H1 (cell line): ENCODE measurements at regions not wholly inside any gene's neighbourhood (a gene's known extent, or its start where the extent isn't known, plus 50 kb on each side); places are given as distances from the start of the nearest gene placed in this dataset.
"Not testable (repeated sequence)": the region's sequence is repeated elsewhere in the genome, so short reads cannot be mapped to it uniquely, and the experiment has no call there.

ENCODE experiments used
- CTCF ChIA-PET: fragments of 300-600 bp; sonication (Branson Sonifier 250); formaldehyde crosslinking; loops from one replicate; lab custom pipeline; 2021; ENCODE audit not compliant: partially characterized antibody; lab: Charles Lee
- POLR2A ChIA-PET: fragments of 300-600 bp; sonication (Branson Sonifier 250); formaldehyde crosslinking; loops from one replicate; lab custom pipeline; 2021; ENCODE audit warnings: inconsistent platforms; ENCODE audit not compliant: partially characterized antibody; lab: Charles Lee
- DNase-seq, 2 experiments: peaks; one replicate each; pipeline versions ENCODE4 v3.0.0 to v3.0.0-alpha.2; 2010 to 2022; ENCODE audit warnings: low spot score in 2 of 2, low read depth in 1 of 2, mixed read lengths in 1 of 2
- FAIRE-seq: peaks from 2 replicates; lab custom pipeline; 2011; peaks lifted over from hg19 to GRCh38; lab: Jason Lieb, UNC
- H2AFZ ChIP-seq: 2 replicates; pipeline ENCODE4 v1.8.1; 2012; ENCODE audit warnings: low read length, inconsistent platforms
- H2AK5ac ChIP-seq: 2 replicates; pipeline ENCODE4 v1.6.1; 2013; ENCODE audit warnings: low read depth, low read length
- H2BK120ac ChIP-seq: replicated peaks from 2 replicates; pipeline ENCODE3; 2013; ENCODE audit warnings: low read depth, low read length, inconsistent platforms
- H2BK12ac ChIP-seq: 2 replicates; pipeline ENCODE4 v1.6.1; 2013; ENCODE audit warnings: low read depth, low read length
- H2BK15ac ChIP-seq: 2 replicates; pipeline ENCODE4 v1.6.1; 2013; ENCODE audit warnings: low read length
- H2BK20ac ChIP-seq: 2 replicates; pipeline ENCODE4 v1.6.1; 2013; ENCODE audit warnings: low read length
- H2BK5ac ChIP-seq: 2 replicates; pipeline ENCODE4 v1.6.1; 2013; ENCODE audit warnings: low read depth, low read length
- H3K14ac ChIP-seq: 2 replicates; pipeline ENCODE4 v1.6.1; 2013; ENCODE audit warnings: inconsistent platforms; ENCODE audit not compliant: insufficient read length
- H3K18ac ChIP-seq: 2 replicates; pipeline ENCODE4 v1.6.1; 2013; ENCODE audit warnings: low read length; ENCODE audit errors: extremely low read depth
- H3K23ac ChIP-seq: 2 replicates; pipeline ENCODE4 v1.6.1; 2013; ENCODE audit warnings: inconsistent platforms; ENCODE audit not compliant: insufficient read length
- H3K23me2 ChIP-seq: 2 replicates; pipeline ENCODE4 v1.6.1; 2013; ENCODE audit warnings: low read depth, low read length
- H3K27ac ChIP-seq: 2 replicates; pipeline ENCODE4 v1.6.1; 2011; ENCODE audit warnings: low read depth, low read length, inconsistent platforms
- H3K27me3 ChIP-seq, 4 experiments: replicated peaks in 1 of 4; 1 replicate in 1 of 4; 2 replicates in 3 of 4; pipeline versions ENCODE4 v1.6.1 to v1.8.1; 2011 to 2013; ENCODE audit warnings: low read length in 3 of 4, mild to moderate bottlenecking in 3 of 4, inconsistent platforms in 2 of 4, mixed read lengths in 2 of 4, moderate library complexity in 1 of 4; ENCODE audit not compliant: control insufficient read depth in 3 of 4, insufficient read depth in 3 of 4; ENCODE audit errors: extremely low read depth in 1 of 4
- H3K36me3 ChIP-seq, 4 experiments: 2 replicates each; pipeline versions ENCODE4 v1.6.1 to v1.8.1; 2011 to 2013; ENCODE audit warnings: mild to moderate bottlenecking in 4 of 4, low read length in 3 of 4, moderate library complexity in 2 of 4, control low read depth in 1 of 4, inconsistent platforms in 1 of 4; ENCODE audit not compliant: insufficient read depth in 4 of 4, control insufficient read depth in 2 of 4
- H3K4ac ChIP-seq: replicated peaks from 2 replicates; pipeline ENCODE3; 2013; ENCODE audit warnings: low read length, low read depth, mixed read lengths, inconsistent platforms; ENCODE audit not compliant: insufficient read length
- H3K4me1 ChIP-seq, 4 experiments: replicated peaks in 1 of 4; 1 replicate in 1 of 4; 2 replicates in 3 of 4; pipeline versions ENCODE4 v1.6.1 to v1.8.1; 2011 to 2013; ENCODE audit warnings: low read length in 3 of 4, inconsistent platforms in 2 of 4, mixed read lengths in 1 of 4; ENCODE audit not compliant: insufficient read depth in 4 of 4, control insufficient read depth in 3 of 4
- H3K4me2 ChIP-seq, 2 experiments: 2 replicates each; pipeline versions ENCODE4 v1.6.1 to v1.8.1; 2011 to 2013; ENCODE audit warnings: low read depth in 2 of 2, low read length in 2 of 2, control low read depth in 1 of 2, inconsistent platforms in 1 of 2, mild to moderate bottlenecking in 1 of 2; ENCODE audit not compliant: insufficient read depth in 1 of 2
- H3K4me3 ChIP-seq, 4 experiments: fragments of 200-600, 300-600 bp in 1 of 4; sonication (generic), shearing (Covaris generic), sonication (Bioruptor Twin) in 1 of 4; 2 replicates each; pipeline versions ENCODE4 v1.5.1 to v1.8.1; 2011 to 2016; ENCODE audit warnings: low read length in 4 of 4, low read depth in 3 of 4, control low read depth in 2 of 4, inconsistent platforms in 2 of 4, mild to moderate bottlenecking in 2 of 4, mixed read lengths in 1 of 4, moderate library complexity in 1 of 4; ENCODE audit not compliant: insufficient read depth in 2 of 4; ENCODE audit errors: extremely low read depth in 1 of 4
- H3K56ac ChIP-seq: replicated peaks from 2 replicates; pipeline ENCODE3; 2013; ENCODE audit warnings: low read depth, mild to moderate bottlenecking, mixed read lengths, low read length, inconsistent platforms; ENCODE audit not compliant: insufficient read length
- H3K79me1 ChIP-seq: 2 replicates; pipeline ENCODE4 v1.6.1; 2013; ENCODE audit warnings: low read depth, low read length, control low read depth
- H3K79me2 ChIP-seq, 2 experiments: 2 replicates each; pipeline versions ENCODE4 v1.6.1 to v1.8.1; 2012 to 2013; ENCODE audit warnings: low read length in 2 of 2, mild to moderate bottlenecking in 2 of 2, inconsistent platforms in 1 of 2; ENCODE audit not compliant: insufficient read depth in 2 of 2, control insufficient read depth in 1 of 2
- H3K9ac ChIP-seq, 4 experiments: replicated peaks in 1 of 4; 1 replicate in 1 of 4; 2 replicates in 3 of 4; pipeline versions ENCODE4 v1.6.1 to v1.8.1; 2011 to 2013; ENCODE audit warnings: low read depth in 3 of 4, low read length in 3 of 4, control low read depth in 2 of 4, mild to moderate bottlenecking in 2 of 4, moderate library complexity in 2 of 4, inconsistent platforms in 1 of 4; ENCODE audit errors: extremely low read depth in 1 of 4
- H3K9me3 ChIP-seq, 2 experiments: 2 replicates each; pipeline versions ENCODE4 v1.6.1 to v1.8.1; 2012 to 2013; ENCODE audit warnings: mild to moderate bottlenecking in 2 of 2, moderate library complexity in 2 of 2, control low read depth in 1 of 2, inconsistent platforms in 1 of 2, low read depth in 1 of 2, low read length in 1 of 2, mixed read lengths in 1 of 2; ENCODE audit not compliant: insufficient read depth in 2 of 2
- H4K20me1 ChIP-seq, 2 experiments: replicated peaks in 1 of 2; 2 replicates each; pipeline versions ENCODE3 to v1.8.1; 2011 to 2013; ENCODE audit warnings: inconsistent platforms in 2 of 2, low read length in 2 of 2, mild to moderate bottlenecking in 1 of 2; ENCODE audit not compliant: insufficient read depth in 2 of 2, control insufficient read depth in 1 of 2
- H4K5ac ChIP-seq: 2 replicates; pipeline ENCODE4 v1.6.1; 2013; ENCODE audit warnings: low read length, low read depth, mixed read lengths, inconsistent platforms; ENCODE audit not compliant: insufficient read length
- H4K8ac ChIP-seq: 2 replicates; pipeline ENCODE4 v1.8.0; 2013; ENCODE audit warnings: mild to moderate bottlenecking, moderate library complexity, low read length, inconsistent platforms; ENCODE audit not compliant: insufficient read depth; ENCODE audit errors: extremely low read depth
- H4K91ac ChIP-seq: replicated peaks from 2 replicates; pipeline ENCODE3; 2013; ENCODE audit warnings: low read length, mixed read lengths, inconsistent platforms; ENCODE audit not compliant: insufficient read length
- ASH2L ChIP-seq: fragments of 200-600, 300-600 bp; sonication (generic); IDR thresholded peaks from one replicate; pipeline ENCODE4 v1.7.1; 2017; ENCODE audit warnings: low read length
- BCL11A ChIP-seq, 2 experiments: IDR thresholded peaks; one replicate each; pipeline ENCODE4 v1.6.1; 2011; ENCODE audit warnings: low read depth in 2 of 2, low read length in 2 of 2, mild to moderate bottlenecking in 2 of 2
- HDAC2 ChIP-seq, 2 experiments: fragments of 300-600 bp in 1 of 2; sonication (generic) in 1 of 2; IDR thresholded peaks; 2 replicates each; pipeline ENCODE4 v1.6.1; 2011 to 2012; ENCODE audit warnings: low read depth in 2 of 2, low read length in 2 of 2, mild to moderate bottlenecking in 2 of 2, moderate library complexity in 2 of 2, borderline replicate concordance in 1 of 2, inconsistent platforms in 1 of 2
- SP2 ChIP-seq: IDR thresholded peaks from 2 replicates; pipeline ENCODE4 v1.6.1; 2012; ENCODE audit warnings: mild to moderate bottlenecking, low read length, inconsistent platforms
- TEAD4 ChIP-seq: IDR thresholded peaks from 2 replicates; pipeline ENCODE4 v1.6.1; 2012; ENCODE audit warnings: low read depth, low read length, inconsistent platforms, mixed read lengths
- WGBS, 2 experiments: shearing (Covaris generic) in 1 of 2; methylation state at CpG; one replicate each; pipeline versions ENCODE4 v1.1.6 to v1.1.7; 2013 to 2015; ENCODE audit warnings: low lambda C conversion rate in 2 of 2, mixed read lengths in 2 of 2, inconsistent platforms in 1 of 2, low coverage in 1 of 2, missing lambda C conversion rate in 1 of 2; ENCODE audit not compliant: insufficient replicate concordance in 2 of 2, insufficient coverage in 1 of 2, insufficient read length in 1 of 2; ENCODE audit errors: extremely low coverage in 1 of 2, missing lambda C conversion rate in 1 of 2; 5-methylcytosine and 5-hydroxymethylcytosine counted together

DNA sequence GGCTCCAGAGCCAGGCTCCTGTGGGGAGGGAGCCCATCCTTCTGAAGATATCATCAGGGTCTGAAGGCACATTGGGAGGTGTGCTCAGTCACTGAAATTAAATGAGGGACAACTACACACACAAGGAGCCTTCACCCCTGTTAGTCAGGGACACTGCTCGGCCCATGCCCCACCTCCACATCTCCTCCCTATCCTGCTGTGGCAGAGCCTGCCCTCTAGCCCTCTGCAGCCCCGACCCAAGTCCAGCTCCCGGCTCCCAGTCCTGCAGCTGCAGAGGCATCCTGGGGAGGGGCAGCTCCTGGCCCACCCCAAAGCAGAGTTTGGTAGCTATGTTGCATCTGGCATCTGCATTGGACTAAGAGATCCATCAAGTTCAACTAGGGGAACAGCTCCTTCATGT, 136.3 kb downstream of the ZNF248 start (continued):
- TF ChIP-seq BCL11A (IDR thresholded peaks at IDR 0.05; ENCODE audit: low read depth in 2 of 2, low read length in 2 of 2) = no peak
- TF ChIP-seq HDAC2 (IDR thresholded peaks at IDR 0.05; ENCODE audit: borderline replicate concordance in 1 of 2, low read depth in 2 of 2, low read length in 2 of 2) = no peak
- no peak for TF ChIP-seq ASH2L
- no peak for TF ChIP-seq TEAD4
- TF ChIP-seq SP2 = no peak

- H3K56ac ChIP-seq, H3K4me2 ChIP-seq, H2BK20ac ChIP-seq, H2BK15ac ChIP-seq, POLR2A ChIA-PET, H3K4me1 ChIP-seq, H3K79me2 ChIP-seq, H2BK5ac ChIP-seq, H4K20me1 ChIP-seq, H3K27ac ChIP-seq, H3K4ac ChIP-seq, H2BK12ac ChIP-seq, H3K36me3 ChIP-seq, DNase-seq, H3K18ac ChIP-seq, H3K79me1 ChIP-seq, H4K5ac ChIP-seq, H3K14ac ChIP-seq, CTCF ChIA-PET, H4K8ac ChIP-seq, H3K9ac ChIP-seq, FAIRE-seq, H3K27me3 ChIP-seq, H3K23ac ChIP-seq, H2AFZ ChIP-seq, H4K91ac ChIP-seq, H3K23me2 ChIP-seq, H2BK120ac ChIP-seq, H3K4me3 ChIP-seq, H2AK5ac ChIP-seq: not testable (repeated sequence)
- peaks cover 45 to 61% of the 10 kb centered on the region in 2 experiments; a peak in 3 of 4 replicates for H3K9me3 ChIP-seq
- 80% methylated on average over 6 of the region's 6 CpGs; no CpG with 5 or more reads in 1 of the 2 experiments for WGBS, 2 experiments
Measured at GRCh38 chr10:37718060-37718459, 139.3 kb downstream of the ZNF248 start.
